ENCODE measurements at regions not wholly inside any gene's neighbourhood (a gene's known extent, or its start where the extent isn't known, plus 50 kb on each side); places are given as distances from the start of the nearest gene placed in this dataset.

GRCh38 chr4:15339737-15340136, 88.1 kb upstream of the C1QTNF7 start:
- Histone ChIP-seq H3K4me3 (IDR thresholded peaks at IDR 0.05; ENCODE audit: insufficient read depth, low read depth, low read length) (no peak overlapping the region), H3K79me2 (ENCODE audit: insufficient read depth, low read depth) (no peaks in the 10 kb centered on the region), H3K27me3 (ENCODE audit: insufficient read depth, low read depth) (no peaks in the 10 kb centered on the region), H2AFZ (ENCODE audit: low read depth) (no peak overlapping the region), H3K4me1 (ENCODE audit: low read depth, poor library complexity, severe bottlenecking) (no peaks in the 10 kb centered on the region), H4K20me1 (ENCODE audit: insufficient read depth) (no peaks in the 10 kb centered on the region), H3K9ac (no peak overlapping the region), H3K4me2 (no peak overlapping the region), H3K36me3 (ENCODE audit: insufficient read depth) (no peaks in the 10 kb centered on the region), H3K27ac (no peak overlapping the region)
- TF ChIP-seq CTCF (conservative IDR thresholded peaks at IDR 0.05; ENCODE audit: low read depth, low read length), result no peak

- H3K9ac ChIP-seq, result no peak overlapping the region
- no peak overlapping the region for H2AFZ ChIP-seq (ENCODE audit: low read depth)
- no peak overlapping the region for H3K4me2 ChIP-seq
Observed at GRCh38 chr4:15340332-15340731, 87.5 kb upstream of the C1QTNF7 start.

GRCh38 chr4:15340902-15341732, 86.7 kb upstream of the C1QTNF7 start:
- H2AFZ ChIP-seq (ENCODE audit: low read depth), result no peak overlapping the region
- TF ChIP-seq CTCF (conservative IDR thresholded peaks at IDR 0.05; ENCODE audit: low read depth, low read length), result no peak
- no peak overlapping the region for H3K4me2 ChIP-seq
- H3K27me3 ChIP-seq (ENCODE audit: insufficient read depth, low read depth), result no peaks in the 10 kb centered on the region
- H4K20me1 ChIP-seq (ENCODE audit: insufficient read depth), result no peaks in the 10 kb centered on the region
- no peaks in the 10 kb centered on the region for H3K36me3 ChIP-seq (ENCODE audit: insufficient read depth)
- no peak overlapping the region for H3K27ac ChIP-seq
- no peaks in the 10 kb centered on the region for H3K4me1 ChIP-seq (ENCODE audit: low read depth, poor library complexity, severe bottlenecking)
- no peak overlapping the region for H3K9ac ChIP-seq
- H3K79me2 ChIP-seq (ENCODE audit: insufficient read depth, low read depth), result no peaks in the 10 kb centered on the region
- H3K4me3 ChIP-seq (IDR thresholded peaks at IDR 0.05; ENCODE audit: insufficient read depth, low read depth, low read length), result no peak overlapping the region

More at GRCh38 chr4:15340332-15340731, 87.5 kb upstream of the C1QTNF7 start:
- no peaks in the 10 kb centered on the region for H3K4me1 ChIP-seq (ENCODE audit: low read depth, poor library complexity, severe bottlenecking)
- H3K27me3 ChIP-seq (ENCODE audit: insufficient read depth, low read depth), result no peaks in the 10 kb centered on the region
- no peak for TF ChIP-seq CTCF (conservative IDR thresholded peaks at IDR 0.05; ENCODE audit: low read depth, low read length)
- no peak overlapping the region for H3K4me3 ChIP-seq (IDR thresholded peaks at IDR 0.05; ENCODE audit: insufficient read depth, low read depth, low read length)
- no peaks in the 10 kb centered on the region for H3K36me3 ChIP-seq (ENCODE audit: insufficient read depth)
- no peaks in the 10 kb centered on the region for H4K20me1 ChIP-seq (ENCODE audit: insufficient read depth)
- H3K79me2 ChIP-seq (ENCODE audit: insufficient read depth, low read depth), result no peaks in the 10 kb centered on the region
- H3K27ac ChIP-seq, result no peak overlapping the region

GRCh38 chr4:15341733-15342300, 86.0 kb upstream of the C1QTNF7 start:
- Histone ChIP-seq H2AFZ (ENCODE audit: low read depth) (no peak overlapping the region), H3K27me3 (ENCODE audit: insufficient read depth, low read depth) (no peaks in the 10 kb centered on the region)

More at GRCh38 chr4:15341733-15342300, 86.0 kb upstream of the C1QTNF7 start:
- Histone ChIP-seq H4K20me1 (ENCODE audit: insufficient read depth) (no peaks in the 10 kb centered on the region), H3K27ac (no peak overlapping the region), H3K4me3 (IDR thresholded peaks at IDR 0.05; ENCODE audit: insufficient read depth, low read depth, low read length) (no peak overlapping the region), H3K4me2 (no peak overlapping the region), H3K4me1 (ENCODE audit: low read depth, poor library complexity, severe bottlenecking) (no peaks in the 10 kb centered on the region), H3K9ac (no peak overlapping the region), H3K36me3 (ENCODE audit: insufficient read depth) (no peaks in the 10 kb centered on the region), H3K79me2 (ENCODE audit: insufficient read depth, low read depth) (no peaks in the 10 kb centered on the region)
- TF ChIP-seq CTCF (conservative IDR thresholded peaks at IDR 0.05; ENCODE audit: low read depth, low read length), result no peak
